Heart left ventricle (tissue), 13 donors: ENCODE measurements at regions not wholly inside any gene's neighbourhood (a gene's known extent, or its start where the extent isn't known, plus 50 kb on each side); places are given as distances from the start of the nearest gene placed in this dataset.

Experiments used
- POLR2A ChIP-seq, 2 donors: fragments of 450-650 bp; IDR thresholded peaks; one replicate each; pipeline ENCODE4 v1.6.1; 2017; ENCODE audit warnings: antibody characterized with exemption in 2 of 2, mild to moderate bottlenecking in 2 of 2, moderate library complexity in 2 of 2
- TF ChIP-seq, protein P1 (sequence below), 12 donors: fragments of 200-600 bp; sonication (generic) in 4 of 12; IDR thresholded peaks; one replicate each; pipeline versions ENCODE4 v1.5.0 to v1.8.0; 2018 to 2022; ENCODE audit warnings: antibody characterized with exemption in 12 of 12, mild to moderate bottlenecking in 5 of 12
- donor health status: ischemic (EF 13 %, LVEDD 7.1; RV severe dilation, severe dysfunction).
- donor health status: DM: no; HTN: yes; CAD: no.
- donor health status: DM: no; HTN: no; CAD: no.
- donor health status: ischemic (EF 25% LVEDD 6.9; RV normal size, moderate dysfunction).
- donor health status: ischemic (EF 25% LVEDD 5.7; RV mildly dilated, moderate dysfunction).
- donor health status: ischemic (EF 35%, LVEDD 5.7; RV mildly dilated, moderate dysfunction).
- donor health status: nonischemic (EF 11% LVEDD 7.7; RV severe dilation, severe dysfunction).
- donor health status: DM: yes; HTN: yes; CAD: no.
- donor health status: PGD.
- donor health status: ischemic (EF 29% LVEDD 5.4; RV normal size, mild dysfunction).
- donor health status: nonischemic (EF 23%, LVEDD 6.1; RV moderate dilation, normal function).

DNA sequence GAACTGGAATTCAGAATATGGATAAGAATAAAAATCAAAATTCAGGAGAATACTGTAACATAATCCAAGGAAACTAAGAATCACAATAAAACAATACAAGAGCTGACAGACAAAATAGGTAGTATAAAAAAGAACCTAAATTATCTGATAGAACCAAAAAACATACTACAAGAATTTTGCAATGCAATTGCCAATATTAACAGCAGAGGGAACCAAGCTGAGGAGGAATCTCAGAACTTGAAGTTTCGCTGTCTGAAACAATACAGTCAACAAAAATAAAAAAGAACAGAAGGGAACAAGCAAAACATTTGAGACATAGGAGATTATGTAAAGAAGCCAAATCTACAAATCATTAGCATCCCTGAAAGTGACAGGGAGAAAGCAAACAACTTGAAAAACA lies 84.1 kb upstream of the GALNT13 start:
- TF ChIP-seq, protein P1, sequence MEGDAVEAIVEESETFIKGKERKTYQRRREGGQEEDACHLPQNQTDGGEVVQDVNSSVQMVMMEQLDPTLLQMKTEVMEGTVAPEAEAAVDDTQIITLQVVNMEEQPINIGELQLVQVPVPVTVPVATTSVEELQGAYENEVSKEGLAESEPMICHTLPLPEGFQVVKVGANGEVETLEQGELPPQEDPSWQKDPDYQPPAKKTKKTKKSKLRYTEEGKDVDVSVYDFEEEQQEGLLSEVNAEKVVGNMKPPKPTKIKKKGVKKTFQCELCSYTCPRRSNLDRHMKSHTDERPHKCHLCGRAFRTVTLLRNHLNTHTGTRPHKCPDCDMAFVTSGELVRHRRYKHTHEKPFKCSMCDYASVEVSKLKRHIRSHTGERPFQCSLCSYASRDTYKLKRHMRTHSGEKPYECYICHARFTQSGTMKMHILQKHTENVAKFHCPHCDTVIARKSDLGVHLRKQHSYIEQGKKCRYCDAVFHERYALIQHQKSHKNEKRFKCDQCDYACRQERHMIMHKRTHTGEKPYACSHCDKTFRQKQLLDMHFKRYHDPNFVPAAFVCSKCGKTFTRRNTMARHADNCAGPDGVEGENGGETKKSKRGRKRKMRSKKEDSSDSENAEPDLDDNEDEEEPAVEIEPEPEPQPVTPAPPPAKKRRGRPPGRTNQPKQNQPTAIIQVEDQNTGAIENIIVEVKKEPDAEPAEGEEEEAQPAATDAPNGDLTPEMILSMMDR (IDR thresholded peaks at IDR 0.05), result no peak
- no peak for TF ChIP-seq POLR2A (IDR thresholded peaks at IDR 0.05)
